Brain microvascular endothelial cell (primary cell): ENCODE measurements at regions not wholly inside any gene's neighbourhood (a gene's known extent, or its start where the extent isn't known, plus 50 kb on each side); places are given as distances from the start of the nearest gene placed in this dataset.

ENCODE experiments used
- DNase-seq: peaks from one replicate; pipeline ENCODE4 v3.0.0-alpha.2; 2020
- H3K27ac ChIP-seq: fragments of 250-450 bp; sonication (Bioruptor Pico); 2 replicates; pipeline ENCODE4 v1.5.1; 2020; ENCODE audit warnings: mild to moderate bottlenecking, moderate library complexity
- H3K27me3 ChIP-seq: fragments of 250-450 bp; sonication (Bioruptor Pico); replicated peaks from 2 replicates; pipeline ENCODE4 v1.5.1; 2020; ENCODE audit warnings: mild to moderate bottlenecking
- H3K36me3 ChIP-seq: fragments of 250-450 bp; sonication (Bioruptor Pico); replicated peaks from 2 replicates; pipeline ENCODE4 v1.5.1; 2020; ENCODE audit warnings: mild to moderate bottlenecking
- H3K4me3 ChIP-seq: 2 replicates; pipeline ENCODE4 v1.5.1; 2011; ENCODE audit warnings: low read depth, mild to moderate bottlenecking, control low read depth, low read length, moderate library complexity
- in situ Hi-C: cut with HindIII; loops from 2 replicates; pipeline ENCODE4 v1.10.0; 2017; ENCODE audit warnings: low sequenced_read_pairs, low pct_ligation_motif_present
- TF ChIP-seq, protein P1 (sequence below): IDR thresholded peaks from 2 replicates; pipeline ENCODE4 v1.5.1; 2011; ENCODE audit warnings: low read depth, mild to moderate bottlenecking, moderate library complexity, low read length, control low read depth, inconsistent platforms; ENCODE audit errors: missing control alignments

GRCh38 chr15:70277556-70277955, 179.8 kb upstream of the TLE3 start:
- no peaks in the 10 kb centered on the region for H3K27me3 ChIP-seq
- TF ChIP-seq, protein P1, sequence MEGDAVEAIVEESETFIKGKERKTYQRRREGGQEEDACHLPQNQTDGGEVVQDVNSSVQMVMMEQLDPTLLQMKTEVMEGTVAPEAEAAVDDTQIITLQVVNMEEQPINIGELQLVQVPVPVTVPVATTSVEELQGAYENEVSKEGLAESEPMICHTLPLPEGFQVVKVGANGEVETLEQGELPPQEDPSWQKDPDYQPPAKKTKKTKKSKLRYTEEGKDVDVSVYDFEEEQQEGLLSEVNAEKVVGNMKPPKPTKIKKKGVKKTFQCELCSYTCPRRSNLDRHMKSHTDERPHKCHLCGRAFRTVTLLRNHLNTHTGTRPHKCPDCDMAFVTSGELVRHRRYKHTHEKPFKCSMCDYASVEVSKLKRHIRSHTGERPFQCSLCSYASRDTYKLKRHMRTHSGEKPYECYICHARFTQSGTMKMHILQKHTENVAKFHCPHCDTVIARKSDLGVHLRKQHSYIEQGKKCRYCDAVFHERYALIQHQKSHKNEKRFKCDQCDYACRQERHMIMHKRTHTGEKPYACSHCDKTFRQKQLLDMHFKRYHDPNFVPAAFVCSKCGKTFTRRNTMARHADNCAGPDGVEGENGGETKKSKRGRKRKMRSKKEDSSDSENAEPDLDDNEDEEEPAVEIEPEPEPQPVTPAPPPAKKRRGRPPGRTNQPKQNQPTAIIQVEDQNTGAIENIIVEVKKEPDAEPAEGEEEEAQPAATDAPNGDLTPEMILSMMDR: no peak
- in situ Hi-C loops: no loop called here
- no peak overlapping the region for H3K27ac ChIP-seq
- DNase-seq: no peak
- no peaks in the 10 kb centered on the region for H3K36me3 ChIP-seq
- no peak overlapping the region for H3K4me3 ChIP-seq

GRCh38 chr15:70276401-70276800, 178.7 kb upstream of the TLE3 start:
- DNase-seq: no peak
- Histone ChIP-seq H3K4me3 (no peak overlapping the region), H3K27ac (no peak overlapping the region), H3K36me3 (no peaks in the 10 kb centered on the region), H3K27me3 (no peaks in the 10 kb centered on the region)
- in situ Hi-C loops: no loop called here
- TF ChIP-seq, protein P1: no peak

- no peak overlapping the region for H3K27ac ChIP-seq
- DNase-seq: no peak
- no peaks in the 10 kb centered on the region for H3K27me3 ChIP-seq
- in situ Hi-C loops: no loop called here
- H3K4me3 ChIP-seq: no peak overlapping the region
- TF ChIP-seq, protein P1: no peak
- H3K36me3 ChIP-seq: no peaks in the 10 kb centered on the region
Observed at GRCh38 chr15:70275461-70276138, 177.9 kb upstream of the TLE3 start.

DNA sequence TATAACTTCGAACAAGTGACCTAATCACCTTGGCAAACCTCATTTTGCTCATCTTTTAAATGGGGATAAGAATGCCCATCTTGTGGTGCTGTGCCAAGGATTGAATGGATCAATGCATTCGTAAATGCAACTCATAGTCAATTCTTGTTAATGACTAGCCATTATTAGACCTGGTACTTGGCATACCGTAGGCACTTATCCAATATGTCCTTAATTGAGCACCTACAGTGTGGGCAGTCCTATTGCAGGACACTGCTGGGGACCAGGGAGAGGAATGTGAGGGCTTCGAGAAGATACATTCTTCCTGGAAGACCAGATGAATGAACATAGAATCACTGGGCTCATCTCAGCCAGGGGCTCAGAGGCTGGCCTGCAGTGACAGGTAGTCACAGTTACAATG, 177.2 kb upstream of the TLE3 start:
- in situ Hi-C loops: no loop called here
- no peak overlapping the region for H3K4me3 ChIP-seq
- no peak overlapping the region for H3K27ac ChIP-seq
- H3K27me3 ChIP-seq: no peaks in the 10 kb centered on the region
- TF ChIP-seq, protein P1: no peak
- no peak for DNase-seq
- no peaks in the 10 kb centered on the region for H3K36me3 ChIP-seq

DNA sequence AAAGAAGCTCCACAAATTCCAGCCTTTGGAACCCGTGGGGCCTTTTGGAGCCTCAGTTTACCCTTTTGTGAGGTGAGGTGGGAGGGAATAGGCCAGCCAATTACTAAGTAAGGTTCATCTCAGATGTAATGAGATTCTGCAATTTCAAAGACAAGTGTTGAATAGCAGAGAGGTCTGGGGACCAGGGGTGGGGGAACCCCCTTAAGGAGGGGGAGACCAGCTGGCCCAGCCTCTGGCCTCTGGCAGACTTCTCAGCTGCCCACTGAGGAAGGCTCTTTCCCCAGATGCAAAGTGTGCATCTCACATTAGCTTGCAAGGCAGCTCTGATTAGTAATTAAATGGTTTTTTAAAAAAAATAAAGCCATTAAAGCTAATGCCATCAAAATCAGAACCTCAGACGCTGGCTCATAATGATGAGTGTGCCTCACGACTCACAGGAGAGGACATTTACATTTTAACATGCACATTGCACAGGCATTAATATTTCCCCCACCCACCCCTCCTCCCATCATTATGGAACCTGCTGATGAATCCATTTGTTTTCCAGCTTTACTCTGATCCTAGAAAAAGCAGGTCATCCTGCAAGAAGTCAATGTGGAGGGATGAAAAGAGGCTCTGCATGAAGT, 176.7 kb upstream of the TLE3 start:
- no peak for DNase-seq
- in situ Hi-C loops: no loop called here
- H3K4me3 ChIP-seq: no peak overlapping the region
- H3K27ac ChIP-seq: no peak overlapping the region
- no peaks in the 10 kb centered on the region for H3K27me3 ChIP-seq
- TF ChIP-seq, protein P1: no peak
- H3K36me3 ChIP-seq: no peaks in the 10 kb centered on the region

DNA sequence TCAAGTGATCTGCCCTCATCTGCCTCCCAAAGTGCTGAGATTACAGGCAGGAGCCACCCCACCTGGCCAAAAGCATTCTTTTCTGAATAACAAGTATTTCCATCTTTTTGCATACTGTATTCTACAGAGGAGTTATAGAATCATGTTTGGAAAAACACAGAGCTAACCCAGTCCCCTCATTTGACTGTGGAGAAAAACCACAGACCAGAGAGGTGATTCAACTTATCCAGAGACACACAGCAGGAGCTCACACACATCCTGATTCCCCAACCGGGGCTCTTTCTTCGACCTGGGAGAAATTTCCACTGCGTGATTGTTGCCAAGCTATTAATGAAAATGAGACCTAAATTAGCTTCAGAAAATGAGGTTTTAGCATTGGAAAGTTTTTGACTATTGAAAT, 176.1 kb upstream of the TLE3 start:
- Histone ChIP-seq H3K4me3 (no peak overlapping the region), H3K27me3 (no peaks in the 10 kb centered on the region), H3K36me3 (no peaks in the 10 kb centered on the region), H3K27ac (no peak overlapping the region)
- in situ Hi-C loops: no loop called here
- DNase-seq: no peak
- TF ChIP-seq, protein P1: no peak
